GM19395 (cell line): ENCODE measurements at regions not wholly inside any gene's neighbourhood (a gene's known extent, or its start where the extent isn't known, plus 50 kb on each side); places are given as distances from the start of the nearest gene placed in this dataset.
"Not testable (repeated sequence)": the region's sequence is repeated elsewhere in the genome, so short reads cannot be mapped to it uniquely, and the experiment has no call there.

Experiments used
- ATAC-seq: cut with Tn5 transposase; IDR thresholded peaks from one replicate; pipeline ENCODE4 v1.9.1; 2021; ENCODE audit warnings: mild to moderate bottlenecking, moderate library complexity; ENCODE audit not compliant: unreplicated experiment

GRCh38 chr5:152184266-152184665 lies 220.8 kb downstream of the NMUR2 start:
- ATAC-seq: no peak

GRCh38 chr5:152181461-152181860 lies 223.6 kb downstream of the NMUR2 start:
- no peak for ATAC-seq

- ATAC-seq: no peak
These were observed 226.8 kb downstream of the NMUR2 start for GRCh38 chr5:152178350-152178699.

- ATAC-seq: no peak
These were observed 227.3 kb downstream of the NMUR2 start for GRCh38 chr5:152177626-152178349.

GRCh38 chr5:152171888-152172287 lies 233.2 kb downstream of the NMUR2 start:
- no peak for ATAC-seq

- ATAC-seq: no peak
These were observed 234.7 kb downstream of the NMUR2 start for GRCh38 chr5:152170350-152170749.

- no peak for ATAC-seq
These were observed 240.2 kb upstream of the GLRA1 start for GRCh38 chr5:152164860-152165259.

- not testable (repeated sequence) for ATAC-seq
These were observed 235.2 kb upstream of the GLRA1 start for GRCh38 chr5:152159894-152160293.

- ATAC-seq: not testable (repeated sequence)
These were observed 229.8 kb upstream of the GLRA1 start for GRCh38 chr5:152154452-152154851.

GRCh38 chr5:152151940-152152339 lies 227.3 kb upstream of the GLRA1 start:
- ATAC-seq: no peak

- ATAC-seq: no peak
These were observed 226.5 kb upstream of the GLRA1 start for GRCh38 chr5:152151113-152151512.

- no peak for ATAC-seq
These were observed 222.6 kb upstream of the GLRA1 start for GRCh38 chr5:152147286-152147685.

- ATAC-seq: no peak
These were observed 221.9 kb upstream of the GLRA1 start for GRCh38 chr5:152146566-152146965.

- no peak for ATAC-seq
These were observed 219.9 kb upstream of the GLRA1 start for GRCh38 chr5:152144556-152144955.

- ATAC-seq: no peak
These were observed 219.4 kb upstream of the GLRA1 start for GRCh38 chr5:152144030-152144429.

- ATAC-seq: peak; percentile 84
These were observed 218.3 kb upstream of the GLRA1 start for GRCh38 chr5:152142840-152143469.

GRCh38 chr5:152140347-152140746 lies 215.7 kb upstream of the GLRA1 start:
- ATAC-seq: no peak

GRCh38 chr5:152137063-152137462 lies 212.4 kb upstream of the GLRA1 start:
- no peak for ATAC-seq

GRCh38 chr5:152136321-152136720 lies 211.7 kb upstream of the GLRA1 start:
- no peak for ATAC-seq

GRCh38 chr5:152135827-152136226 lies 211.2 kb upstream of the GLRA1 start:
- no peak for ATAC-seq

GRCh38 chr5:152125661-152126205 lies 201.1 kb upstream of the GLRA1 start:
- ATAC-seq: no peak

GRCh38 chr5:152124409-152125041 lies 199.9 kb upstream of the GLRA1 start:
- ATAC-seq: no peak
